GM12878 (cell line): ENCODE measurements at regions not wholly inside any gene's neighbourhood (a gene's known extent, or its start where the extent isn't known, plus 50 kb on each side); places are given as distances from the start of the nearest gene placed in this dataset.

Source experiments
- BCL3 ChIP-seq: IDR thresholded peaks from 2 replicates; pipeline ENCODE4 v1.6.1; 2011; ENCODE audit warnings: borderline replicate concordance, low read depth, mild to moderate bottlenecking, moderate library complexity, low read length; ENCODE audit not compliant: insufficient read depth, poor library complexity, severe bottlenecking
- CBFB ChIP-seq: IDR thresholded peaks from 2 replicates; pipeline ENCODE4 v1.6.1; 2016; ENCODE audit warnings: antibody characterized with exemption, low read depth
- EP300 ChIP-seq, 2 experiments: fragments of 150-350 bp in 1 of 2; IDR thresholded peaks; 2 replicates each; pipeline ENCODE4 v1.6.1; 2011 to 2012; ENCODE audit warnings: low read depth in 2 of 2, low read length in 2 of 2, borderline replicate concordance in 1 of 2, improper control_type of control experiment in 1 of 2, inconsistent platforms in 1 of 2; ENCODE audit not compliant: control insufficient read depth in 1 of 2
- ETV6 ChIP-seq, 2 experiments: fragments of 450-650 bp in 1 of 2; IDR thresholded peaks in 1 of 2; conservative IDR thresholded peaks in 1 of 2; 2 replicates each; pipeline ENCODE4 v1.6.1; 2014; ENCODE audit warnings: antibody characterized with exemption in 1 of 2, borderline replicate concordance in 1 of 2, low read depth in 1 of 2, mild to moderate bottlenecking in 1 of 2, moderate library complexity in 1 of 2
- GATAD2B ChIP-seq: fragments of 450-650 bp; conservative IDR thresholded peaks from 2 replicates; pipeline ENCODE4 v1.6.1; 2017; ENCODE audit warnings: low read depth, mild to moderate bottlenecking, moderate library complexity
- JUND ChIP-seq: IDR thresholded peaks from 2 replicates; pipeline ENCODE4 v1.6.1; 2012; ENCODE audit warnings: low read depth, mild to moderate bottlenecking, low read length, improper control_type of control experiment, moderate library complexity
- POLR2AphosphoS2 ChIP-seq: IDR thresholded peaks from 2 replicates; pipeline ENCODE4 v1.6.1; 2011; ENCODE audit warnings: low read depth, mild to moderate bottlenecking, low read length, improper control_type of control experiment, moderate library complexity
- TARDBP ChIP-seq: IDR thresholded peaks from 2 replicates; pipeline ENCODE4 v1.6.1; 2016; ENCODE audit warnings: borderline replicate concordance
- TF ChIP-seq, protein P1 (sequence below), 3 experiments: IDR thresholded peaks in 2 of 3; conservative IDR thresholded peaks in 1 of 3; 2 replicates each; pipeline ENCODE4 v1.5.1; 2011; ENCODE audit warnings: low read depth in 3 of 3, low read length in 3 of 3, mild to moderate bottlenecking in 3 of 3, control low read depth in 2 of 3, moderate library complexity in 2 of 3, inconsistent platforms in 1 of 3, mixed read lengths in 1 of 3; ENCODE audit not compliant: control insufficient read depth in 2 of 3, insufficient read depth in 1 of 3; ENCODE audit errors: extremely low read depth in 1 of 3
- TF ChIP-seq, protein P2 (sequence below): fragments of 450-650 bp; IDR thresholded peaks from 2 replicates; pipeline ENCODE4 v1.6.1; 2017; ENCODE audit warnings: mild to moderate bottlenecking

DNA sequence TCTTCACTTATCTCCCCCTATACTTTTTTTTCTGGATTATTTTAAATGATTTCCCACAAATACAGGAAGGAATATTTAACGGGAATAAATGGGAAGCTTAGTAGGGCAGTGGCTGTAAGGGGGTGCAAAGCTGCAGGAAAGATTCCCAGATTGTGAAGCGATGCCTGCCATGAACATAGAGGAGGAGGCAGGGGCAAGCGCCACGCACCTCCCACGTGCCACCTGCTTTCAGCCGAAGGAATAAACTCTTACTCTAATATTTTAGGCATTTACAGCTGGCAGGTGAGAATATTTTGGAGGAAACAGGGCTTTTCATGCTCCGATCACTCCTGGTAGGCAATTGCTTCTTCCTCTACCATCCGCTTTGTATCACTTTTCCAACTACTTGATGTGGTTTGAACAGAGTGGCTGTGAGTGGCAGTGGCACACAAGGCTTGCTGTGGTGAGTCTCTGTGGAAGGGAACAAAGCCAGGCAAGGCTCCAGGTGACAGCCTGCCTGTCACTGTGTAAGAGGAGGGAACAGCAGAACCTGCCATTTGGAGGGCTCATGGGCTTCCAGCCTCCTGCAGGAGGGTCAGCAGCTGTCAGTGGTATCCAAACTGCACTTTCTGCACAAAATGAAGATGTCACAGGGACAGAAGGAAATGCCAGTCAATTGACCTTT, 54.5 kb upstream of the PLET1 start:
- TF ChIP-seq EP300 (IDR thresholded peaks at IDR 0.05; ENCODE audit: borderline replicate concordance in 1 of 2, control insufficient read depth in 1 of 2, low read depth in 2 of 2, low read length in 2 of 2) = no peak
- no peak for TF ChIP-seq CBFB
- TF ChIP-seq TARDBP = no peak
- TF ChIP-seq, protein P1, sequence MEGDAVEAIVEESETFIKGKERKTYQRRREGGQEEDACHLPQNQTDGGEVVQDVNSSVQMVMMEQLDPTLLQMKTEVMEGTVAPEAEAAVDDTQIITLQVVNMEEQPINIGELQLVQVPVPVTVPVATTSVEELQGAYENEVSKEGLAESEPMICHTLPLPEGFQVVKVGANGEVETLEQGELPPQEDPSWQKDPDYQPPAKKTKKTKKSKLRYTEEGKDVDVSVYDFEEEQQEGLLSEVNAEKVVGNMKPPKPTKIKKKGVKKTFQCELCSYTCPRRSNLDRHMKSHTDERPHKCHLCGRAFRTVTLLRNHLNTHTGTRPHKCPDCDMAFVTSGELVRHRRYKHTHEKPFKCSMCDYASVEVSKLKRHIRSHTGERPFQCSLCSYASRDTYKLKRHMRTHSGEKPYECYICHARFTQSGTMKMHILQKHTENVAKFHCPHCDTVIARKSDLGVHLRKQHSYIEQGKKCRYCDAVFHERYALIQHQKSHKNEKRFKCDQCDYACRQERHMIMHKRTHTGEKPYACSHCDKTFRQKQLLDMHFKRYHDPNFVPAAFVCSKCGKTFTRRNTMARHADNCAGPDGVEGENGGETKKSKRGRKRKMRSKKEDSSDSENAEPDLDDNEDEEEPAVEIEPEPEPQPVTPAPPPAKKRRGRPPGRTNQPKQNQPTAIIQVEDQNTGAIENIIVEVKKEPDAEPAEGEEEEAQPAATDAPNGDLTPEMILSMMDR (IDR thresholded peaks at IDR 0.05 in 2 of 3, conservative IDR thresholded peaks at IDR 0.05 in 1 of 3; ENCODE audit: control insufficient read depth in 2 of 3, extremely low read depth in 1 of 3, insufficient read depth in 1 of 3, low read depth in 3 of 3, low read length in 3 of 3) = no peak
- TF ChIP-seq BCL3 = no peak
- TF ChIP-seq ETV6 (conservative IDR thresholded peaks at IDR 0.05 in 1 of 2, IDR thresholded peaks at IDR 0.05 in 1 of 2; ENCODE audit: borderline replicate concordance in 1 of 2, low read depth in 1 of 2) = no peak
- no peak for TF ChIP-seq GATAD2B
- TF ChIP-seq POLR2AphosphoS2 = no peak
- TF ChIP-seq, protein P2, sequence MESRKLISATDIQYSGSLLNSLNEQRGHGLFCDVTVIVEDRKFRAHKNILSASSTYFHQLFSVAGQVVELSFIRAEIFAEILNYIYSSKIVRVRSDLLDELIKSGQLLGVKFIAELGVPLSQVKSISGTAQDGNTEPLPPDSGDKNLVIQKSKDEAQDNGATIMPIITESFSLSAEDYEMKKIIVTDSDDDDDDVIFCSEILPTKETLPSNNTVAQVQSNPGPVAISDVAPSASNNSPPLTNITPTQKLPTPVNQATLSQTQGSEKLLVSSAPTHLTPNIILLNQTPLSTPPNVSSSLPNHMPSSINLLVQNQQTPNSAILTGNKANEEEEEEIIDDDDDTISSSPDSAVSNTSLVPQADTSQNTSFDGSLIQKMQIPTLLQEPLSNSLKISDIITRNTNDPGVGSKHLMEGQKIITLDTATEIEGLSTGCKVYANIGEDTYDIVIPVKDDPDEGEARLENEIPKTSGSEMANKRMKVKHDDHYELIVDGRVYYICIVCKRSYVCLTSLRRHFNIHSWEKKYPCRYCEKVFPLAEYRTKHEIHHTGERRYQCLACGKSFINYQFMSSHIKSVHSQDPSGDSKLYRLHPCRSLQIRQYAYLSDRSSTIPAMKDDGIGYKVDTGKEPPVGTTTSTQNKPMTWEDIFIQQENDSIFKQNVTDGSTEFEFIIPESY = no peak
- TF ChIP-seq JUND = no peak
